HCT116 (cell line): ENCODE measurements at regions not wholly inside any gene's neighbourhood (a gene's known extent, or its start where the extent isn't known, plus 50 kb on each side); places are given as distances from the start of the nearest gene placed in this dataset.

Experiments used
- ATAC-seq: fragments of 200-7000 bp; cut with Tn5 transposase; 2 replicates; pipeline ENCODE4 v1.9.1; 2020; ENCODE audit warnings: mild to moderate bottlenecking, moderate library complexity
- BruUV-seq: library from RNA; stranded (reverse); fragments of 400-500 nt; replicated peaks from 2 replicates; lab custom pipeline; 2021; lab: Mats Ljungman, UMichigan
- CTCF ChIA-PET: fragments of 300-600 bp; sonication (Branson Sonifier 250); formaldehyde crosslinking; loops from one replicate; lab custom pipeline; 2021; ENCODE audit warnings: antibody characterized with exemption; lab: Charles Lee
- POLR2A ChIA-PET: fragments of 300-600, 350-600 bp; sonication (Branson Sonifier 250); formaldehyde crosslinking; loops from one replicate; lab custom pipeline; 2021; ENCODE audit warnings: antibody characterized with exemption; lab: Charles Lee
- RAD21 ChIA-PET, 2 experiments: fragments of 300-600 bp; sonication (Branson Sonifier 250); formaldehyde crosslinking; loops; one replicate each; lab custom pipeline; 2023; ENCODE audit warnings: low total read pairs in 2 of 2; ENCODE audit not compliant: uncharacterized antibody in 2 of 2, unreplicated experiment in 2 of 2, low non-redundant PET in 1 of 2; lab: Charles Lee
- DNase-seq: peaks from one replicate; pipeline ENCODE4 v3.0.0-alpha.2; 2010; ENCODE audit warnings: low read depth, low spot score
- H2AFZ ChIP-seq: fragments of 200-600 bp; shearing (Covaris generic), sonication (generic); 2 replicates; pipeline ENCODE4 v1.6.1; 2017; ENCODE audit warnings: low read depth, mixed run types, mixed read lengths, antibody characterized with exemption, low read length; ENCODE audit not compliant: poor library complexity, severe bottlenecking
- H3K27ac ChIP-seq: 2 replicates; pipeline ENCODE4 v1.5.1; 2012; ENCODE audit warnings: low read depth, low read length
- H3K27me3 ChIP-seq: fragments of 200-600 bp; sonication (generic); 2 replicates; pipeline ENCODE4 v1.6.1; 2016; ENCODE audit warnings: mixed run types, low read length, mixed read lengths; ENCODE audit not compliant: insufficient read depth
- H3K36me3 ChIP-seq, 2 experiments: fragments of 200-500 bp in 1 of 2; fragments of 200-600 bp in 1 of 2; sonication (Bioruptor generic) in 1 of 2; sonication (generic) in 1 of 2; 2 replicates each; pipeline versions ENCODE4 v1.5.1 to v1.6.1; 2014 to 2016; ENCODE audit warnings: low read length in 2 of 2, inconsistent platforms in 1 of 2, mixed read lengths in 1 of 2, mixed run types in 1 of 2; ENCODE audit not compliant: insufficient read depth in 2 of 2, control insufficient read depth in 1 of 2
- H3K4me1 ChIP-seq, 2 experiments: fragments of 200-600 bp in 1 of 2; sonication (generic) in 1 of 2; 2 replicates each; pipeline versions ENCODE4 v1.5.1 to v1.6.1; 2012 to 2017; ENCODE audit warnings: low read length in 2 of 2, inconsistent platforms in 1 of 2, mild to moderate bottlenecking in 1 of 2, mixed read lengths in 1 of 2, mixed run types in 1 of 2, moderate library complexity in 1 of 2; ENCODE audit not compliant: insufficient read depth in 2 of 2, control insufficient read depth in 1 of 2
- H3K4me2 ChIP-seq: fragments of 200-600 bp; sonication (generic); 2 replicates; pipeline ENCODE4 v1.6.1; 2017; ENCODE audit warnings: mixed run types, low read length, mixed read lengths
- H3K4me3 ChIP-seq, 2 experiments: fragments of 200-600 bp in 1 of 2; sonication (generic) in 1 of 2; replicated peaks in 1 of 2; 2 replicates each; pipeline ENCODE4 v1.5.1; 2011 to 2016; ENCODE audit warnings: low read length in 2 of 2, control low read depth in 1 of 2, low read depth in 1 of 2, mild to moderate bottlenecking in 1 of 2, mixed read lengths in 1 of 2, mixed run types in 1 of 2
- H3K79me2 ChIP-seq: fragments of 200-600 bp; sonication (generic); 2 replicates; pipeline ENCODE4 v1.6.1; 2017; ENCODE audit warnings: mild to moderate bottlenecking, mixed run types, low read length, moderate library complexity, mixed read lengths; ENCODE audit not compliant: insufficient read depth
- H3K9ac ChIP-seq: fragments of 200-600 bp; sonication (generic); 2 replicates; pipeline ENCODE4 v1.6.1; 2016; ENCODE audit warnings: low read length, mixed read lengths
- H3K9me2 ChIP-seq: fragments of 200-600 bp; sonication (generic), shearing (Covaris generic); 2 replicates; pipeline ENCODE4 v1.6.1; 2017; ENCODE audit warnings: mixed run types, mild to moderate bottlenecking, moderate library complexity; ENCODE audit not compliant: insufficient read depth
- H3K9me3 ChIP-seq, 2 experiments: fragments of 200-500 bp in 1 of 2; fragments of 200-600 bp in 1 of 2; sonication (Bioruptor generic) in 1 of 2; sonication (generic) in 1 of 2; 2 replicates each; pipeline ENCODE4 v1.6.1; 2014 to 2017; ENCODE audit warnings: low read length in 2 of 2, mixed read lengths in 2 of 2, inconsistent platforms in 1 of 2, low read depth in 1 of 2, mild to moderate bottlenecking in 1 of 2, mixed run types in 1 of 2, moderate library complexity in 1 of 2; ENCODE audit not compliant: control insufficient read depth in 1 of 2, insufficient read depth in 1 of 2
- H4K20me1 ChIP-seq: fragments of 200-600 bp; sonication (generic), shearing (Covaris generic); 2 replicates; pipeline ENCODE4 v1.6.1; 2017; ENCODE audit warnings: mixed run types, mild to moderate bottlenecking, moderate library complexity; ENCODE audit not compliant: insufficient read depth
- ATF3 ChIP-seq: IDR thresholded peaks from 2 replicates; pipeline ENCODE4 v1.6.1; 2012
- ELF1 ChIP-seq: IDR thresholded peaks from 2 replicates; pipeline ENCODE4 v1.6.1; 2012; ENCODE audit warnings: low read depth, borderline replicate concordance
- FOSL1 ChIP-seq: IDR thresholded peaks from 2 replicates; pipeline ENCODE4 v1.6.1; 2012; ENCODE audit warnings: low read depth
- POLR2AphosphoS5 ChIP-seq: IDR thresholded peaks from 2 replicates; pipeline ENCODE4 v1.6.1; 2011; ENCODE audit warnings: mild to moderate bottlenecking, low read depth, low read length, moderate library complexity
- intact Hi-C: fragments of 100-400 bp; cut with micrococcal nuclease; formaldehyde crosslinking; loops from 2 replicates; pipeline ENCODE4 v1.10.0; 2022
- TF ChIP-seq, protein P1 (sequence below), 3 experiments: fragments of 200-600 bp in 1 of 3; sonication (generic) in 1 of 3; IDR thresholded peaks in 2 of 3; conservative IDR thresholded peaks in 1 of 3; 2 replicates each; pipeline ENCODE4 v1.5.1; 2012 to 2017; ENCODE audit warnings: low read depth in 2 of 3, low read length in 2 of 3, antibody characterized with exemption in 1 of 3, borderline replicate concordance in 1 of 3, control low read depth in 1 of 3, mild to moderate bottlenecking in 1 of 3, mixed read lengths in 1 of 3, mixed run types in 1 of 3, moderate library complexity in 1 of 3; ENCODE audit not compliant: insufficient read depth in 1 of 3
- TF ChIP-seq, protein P2 (sequence below): IDR thresholded peaks from 2 replicates; pipeline ENCODE4 v1.6.1; 2011; ENCODE audit warnings: mild to moderate bottlenecking, low read length, moderate library complexity; ENCODE audit not compliant: insufficient replicate concordance; ENCODE audit errors: extremely low read depth

- no peak overlapping the region for H3K4me3 ChIP-seq
- H4K20me1 ChIP-seq: no peaks in the 10 kb centered on the region
- no peaks in the 10 kb centered on the region for H3K79me2 ChIP-seq
- no peaks in the 10 kb centered on the region for H3K9me2 ChIP-seq
- no TSS peak for BruUV-seq
- H3K27me3 ChIP-seq: no peaks in the 10 kb centered on the region
- RAD21 ChIA-PET: no interaction called here
- intact Hi-C loops: no loop called here
- DNase-seq: no peak
- H3K9ac ChIP-seq: no peak overlapping the region
- no peak overlapping the region for H3K4me2 ChIP-seq
- H3K36me3 ChIP-seq: no peaks in the 10 kb centered on the region
- H3K9me3 ChIP-seq: peaks cover 0 to 5% of the 10 kb centered on the region in 2 experiments; a peak in 2 of 4 replicates
- CTCF ChIA-PET: no interaction called here
- no peaks in the 10 kb centered on the region for H3K4me1 ChIP-seq
- no peak overlapping the region for H3K27ac ChIP-seq
- H2AFZ ChIP-seq: no peak overlapping the region
- no peak for TF ChIP-seq ELF1
- TF ChIP-seq FOSL1: no peak
- TF ChIP-seq, protein P1, sequence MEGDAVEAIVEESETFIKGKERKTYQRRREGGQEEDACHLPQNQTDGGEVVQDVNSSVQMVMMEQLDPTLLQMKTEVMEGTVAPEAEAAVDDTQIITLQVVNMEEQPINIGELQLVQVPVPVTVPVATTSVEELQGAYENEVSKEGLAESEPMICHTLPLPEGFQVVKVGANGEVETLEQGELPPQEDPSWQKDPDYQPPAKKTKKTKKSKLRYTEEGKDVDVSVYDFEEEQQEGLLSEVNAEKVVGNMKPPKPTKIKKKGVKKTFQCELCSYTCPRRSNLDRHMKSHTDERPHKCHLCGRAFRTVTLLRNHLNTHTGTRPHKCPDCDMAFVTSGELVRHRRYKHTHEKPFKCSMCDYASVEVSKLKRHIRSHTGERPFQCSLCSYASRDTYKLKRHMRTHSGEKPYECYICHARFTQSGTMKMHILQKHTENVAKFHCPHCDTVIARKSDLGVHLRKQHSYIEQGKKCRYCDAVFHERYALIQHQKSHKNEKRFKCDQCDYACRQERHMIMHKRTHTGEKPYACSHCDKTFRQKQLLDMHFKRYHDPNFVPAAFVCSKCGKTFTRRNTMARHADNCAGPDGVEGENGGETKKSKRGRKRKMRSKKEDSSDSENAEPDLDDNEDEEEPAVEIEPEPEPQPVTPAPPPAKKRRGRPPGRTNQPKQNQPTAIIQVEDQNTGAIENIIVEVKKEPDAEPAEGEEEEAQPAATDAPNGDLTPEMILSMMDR (IDR thresholded peaks at IDR 0.05 in 2 of 3, conservative IDR thresholded peaks at IDR 0.05 in 1 of 3; ENCODE audit: borderline replicate concordance in 1 of 3, insufficient read depth in 1 of 3, low read depth in 2 of 3, low read length in 2 of 3): no peak
- no peak for TF ChIP-seq POLR2AphosphoS5
- no peak for TF ChIP-seq ATF3
- TF ChIP-seq, protein P2, sequence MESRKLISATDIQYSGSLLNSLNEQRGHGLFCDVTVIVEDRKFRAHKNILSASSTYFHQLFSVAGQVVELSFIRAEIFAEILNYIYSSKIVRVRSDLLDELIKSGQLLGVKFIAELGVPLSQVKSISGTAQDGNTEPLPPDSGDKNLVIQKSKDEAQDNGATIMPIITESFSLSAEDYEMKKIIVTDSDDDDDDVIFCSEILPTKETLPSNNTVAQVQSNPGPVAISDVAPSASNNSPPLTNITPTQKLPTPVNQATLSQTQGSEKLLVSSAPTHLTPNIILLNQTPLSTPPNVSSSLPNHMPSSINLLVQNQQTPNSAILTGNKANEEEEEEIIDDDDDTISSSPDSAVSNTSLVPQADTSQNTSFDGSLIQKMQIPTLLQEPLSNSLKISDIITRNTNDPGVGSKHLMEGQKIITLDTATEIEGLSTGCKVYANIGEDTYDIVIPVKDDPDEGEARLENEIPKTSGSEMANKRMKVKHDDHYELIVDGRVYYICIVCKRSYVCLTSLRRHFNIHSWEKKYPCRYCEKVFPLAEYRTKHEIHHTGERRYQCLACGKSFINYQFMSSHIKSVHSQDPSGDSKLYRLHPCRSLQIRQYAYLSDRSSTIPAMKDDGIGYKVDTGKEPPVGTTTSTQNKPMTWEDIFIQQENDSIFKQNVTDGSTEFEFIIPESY: no peak
- ATAC-seq: no peak
- POLR2A ChIA-PET: no interaction called here
These were observed 217.5 kb upstream of the SEL1L start for GRCh38 chr14:81751198-81751597.
